Caco-2 (cell line): ENCODE measurements at regions not wholly inside any gene's neighbourhood (a gene's known extent, or its start where the extent isn't known, plus 50 kb on each side); places are given as distances from the start of the nearest gene placed in this dataset.

ENCODE experiments used
- BruUV-seq: library from RNA; stranded (reverse); fragments of 400-500 nt; replicated peaks from 2 replicates; lab custom pipeline; 2021; lab: Mats Ljungman, UMichigan
- CTCF ChIA-PET: fragments of 300-600 bp; sonication (Branson Sonifier 250); formaldehyde crosslinking; loops from one replicate; lab custom pipeline; 2022; ENCODE audit warnings: antibody characterized with exemption; lab: Charles Lee
- POLR2A ChIA-PET: fragments of 300-600 bp; sonication (Branson Sonifier 250); formaldehyde crosslinking; loops from one replicate; lab custom pipeline; 2022; ENCODE audit warnings: antibody characterized with exemption; lab: Charles Lee
- DNase-seq, 2 experiments: peaks; one replicate each; pipeline versions ENCODE4 v3.0.0 to v3.0.0-alpha.2; 2020 to 2022
- H3K27me3 ChIP-seq: replicated peaks from 2 replicates; pipeline ENCODE4 v1.6.0; 2011; ENCODE audit warnings: low read length; ENCODE audit not compliant: control insufficient read depth, insufficient read depth
- H3K36me3 ChIP-seq: 2 replicates; pipeline ENCODE4 v1.5.1; 2011; ENCODE audit warnings: low read length; ENCODE audit not compliant: control insufficient read depth, insufficient read depth
- H3K4me1 ChIP-seq: fragments of 250-450 bp; sonication (Bioruptor Pico); 2 replicates; pipeline ENCODE4 v1.5.1; 2020; ENCODE audit warnings: mild to moderate bottlenecking
- H3K4me3 ChIP-seq: 2 replicates; pipeline ENCODE4 v1.5.1; 2011; ENCODE audit warnings: low read depth, mild to moderate bottlenecking, control low read depth, low read length
- H3K9me3 ChIP-seq: fragments of 250-450 bp; sonication (Bioruptor Pico); 2 replicates; pipeline ENCODE4 v1.5.1; 2020; ENCODE audit warnings: mild to moderate bottlenecking, moderate library complexity
- H3K27ac Mint-ChIP-seq: one replicate; pipeline ENCODE4 v1.8.0; 2022; ENCODE audit warnings: mixed read lengths; ENCODE audit not compliant: unreplicated experiment
- H3K27me3 Mint-ChIP-seq: one replicate; pipeline ENCODE4 v1.8.0; 2022; ENCODE audit warnings: mixed read lengths; ENCODE audit not compliant: insufficient read depth, unreplicated experiment
- H3K36me3 Mint-ChIP-seq: one replicate; pipeline ENCODE4 v1.8.0; 2022; ENCODE audit warnings: mild to moderate bottlenecking, mixed read lengths; ENCODE audit not compliant: insufficient read depth, unreplicated experiment
- H3K4me1 Mint-ChIP-seq: one replicate; pipeline ENCODE4 v1.8.0; 2022; ENCODE audit warnings: low read depth, mixed read lengths; ENCODE audit not compliant: unreplicated experiment
- H3K4me3 Mint-ChIP-seq: one replicate; pipeline ENCODE4 v1.8.0; 2022; ENCODE audit warnings: mild to moderate bottlenecking, moderate library complexity, mixed read lengths; ENCODE audit not compliant: unreplicated experiment
- H3K9me3 Mint-ChIP-seq: one replicate; pipeline ENCODE4 v1.8.0; 2022; ENCODE audit warnings: mixed read lengths; ENCODE audit not compliant: unreplicated experiment
- intact Hi-C: fragments of 100-400 bp; cut with micrococcal nuclease; formaldehyde crosslinking; loops from one replicate; pipeline ENCODE4 v1.10.0; 2022; ENCODE audit not compliant: unreplicated experiment
- TF ChIP-seq, protein P1 (sequence below), 2 experiments: fragments of 200-600 bp in 1 of 2; IDR thresholded peaks; 1 replicate in 1 of 2; 2 replicates in 1 of 2; pipeline versions ENCODE4 v1.5.1 to v1.8.0; 2011 to 2022; ENCODE audit warnings: antibody characterized with exemption in 1 of 2, control low read depth in 1 of 2, inconsistent platforms in 1 of 2, low read depth in 1 of 2, low read length in 1 of 2, mild to moderate bottlenecking in 1 of 2, moderate library complexity in 1 of 2; ENCODE audit not compliant: insufficient read depth in 1 of 2, severe bottlenecking in 1 of 2, unreplicated experiment in 1 of 2

GRCh38 chr21:20802631-20803260 is 195.5 kb upstream of the NCAM2 start:
- Mint-ChIP-seq H3K9me3 (no peaks in the 10 kb centered on the region), H3K27me3 (no peaks in the 10 kb centered on the region), H3K4me1 (no peaks in the 10 kb centered on the region), H3K4me3 (no peak overlapping the region), H3K36me3 (no peaks in the 10 kb centered on the region), H3K27ac (no peak overlapping the region)
- Histone ChIP-seq H3K36me3 (no peaks in the 10 kb centered on the region), H3K9me3 (no peaks in the 10 kb centered on the region), H3K27me3 (no peaks in the 10 kb centered on the region), H3K4me1 (no peaks in the 10 kb centered on the region), H3K4me3 (no peak overlapping the region)
- ChIA-PET CTCF (no interaction called here), POLR2A (no interaction called here)
- no TSS peak for BruUV-seq
- TF ChIP-seq, protein P1, sequence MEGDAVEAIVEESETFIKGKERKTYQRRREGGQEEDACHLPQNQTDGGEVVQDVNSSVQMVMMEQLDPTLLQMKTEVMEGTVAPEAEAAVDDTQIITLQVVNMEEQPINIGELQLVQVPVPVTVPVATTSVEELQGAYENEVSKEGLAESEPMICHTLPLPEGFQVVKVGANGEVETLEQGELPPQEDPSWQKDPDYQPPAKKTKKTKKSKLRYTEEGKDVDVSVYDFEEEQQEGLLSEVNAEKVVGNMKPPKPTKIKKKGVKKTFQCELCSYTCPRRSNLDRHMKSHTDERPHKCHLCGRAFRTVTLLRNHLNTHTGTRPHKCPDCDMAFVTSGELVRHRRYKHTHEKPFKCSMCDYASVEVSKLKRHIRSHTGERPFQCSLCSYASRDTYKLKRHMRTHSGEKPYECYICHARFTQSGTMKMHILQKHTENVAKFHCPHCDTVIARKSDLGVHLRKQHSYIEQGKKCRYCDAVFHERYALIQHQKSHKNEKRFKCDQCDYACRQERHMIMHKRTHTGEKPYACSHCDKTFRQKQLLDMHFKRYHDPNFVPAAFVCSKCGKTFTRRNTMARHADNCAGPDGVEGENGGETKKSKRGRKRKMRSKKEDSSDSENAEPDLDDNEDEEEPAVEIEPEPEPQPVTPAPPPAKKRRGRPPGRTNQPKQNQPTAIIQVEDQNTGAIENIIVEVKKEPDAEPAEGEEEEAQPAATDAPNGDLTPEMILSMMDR (IDR thresholded peaks at IDR 0.05; ENCODE audit: insufficient read depth in 1 of 2, low read depth in 1 of 2, low read length in 1 of 2, severe bottlenecking in 1 of 2, unreplicated experiment in 1 of 2) = no peak
- intact Hi-C loops = no loop called here
- no peak for DNase-seq

DNA sequence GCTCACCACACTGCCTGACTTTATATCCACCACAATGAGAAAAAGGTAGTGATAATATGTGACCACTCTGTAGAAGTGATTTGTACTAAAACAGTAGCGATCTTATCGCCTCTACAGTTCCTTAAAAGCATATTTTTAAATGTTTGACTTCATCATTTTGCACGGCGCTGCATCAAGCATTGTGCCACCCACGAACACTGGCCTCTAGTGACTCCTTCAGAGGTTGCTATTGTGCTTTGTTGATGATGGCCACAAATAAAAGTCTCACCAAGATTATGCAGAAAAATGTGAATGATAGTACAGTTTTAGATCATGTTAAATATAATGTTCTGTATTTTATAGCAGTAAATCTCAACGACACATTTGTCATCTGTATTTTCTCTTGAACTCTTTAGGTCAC is 186.5 kb upstream of the NCAM2 start:
- BruUV-seq = no TSS peak
- Histone ChIP-seq H3K27me3 (no peaks in the 10 kb centered on the region), H3K9me3 (no peaks in the 10 kb centered on the region), H3K4me3 (no peak overlapping the region), H3K4me1 (no peaks in the 10 kb centered on the region), H3K36me3 (no peaks in the 10 kb centered on the region)
- CTCF ChIA-PET = no interaction called here
- no peaks in the 10 kb centered on the region for H3K4me1 Mint-ChIP-seq
- intact Hi-C loops = no loop called here
- POLR2A ChIA-PET = no interaction called here
- no peak for DNase-seq
- no peak overlapping the region for H3K27ac Mint-ChIP-seq
- H3K36me3 Mint-ChIP-seq = no peaks in the 10 kb centered on the region
- no peaks in the 10 kb centered on the region for H3K27me3 Mint-ChIP-seq
- H3K9me3 Mint-ChIP-seq = peaks cover 5% of the 10 kb centered on the region
- TF ChIP-seq, protein P1 (IDR thresholded peaks at IDR 0.05; ENCODE audit: insufficient read depth in 1 of 2, low read depth in 1 of 2, low read length in 1 of 2, severe bottlenecking in 1 of 2, unreplicated experiment in 1 of 2) = no peak
- H3K4me3 Mint-ChIP-seq = no peak overlapping the region

DNA sequence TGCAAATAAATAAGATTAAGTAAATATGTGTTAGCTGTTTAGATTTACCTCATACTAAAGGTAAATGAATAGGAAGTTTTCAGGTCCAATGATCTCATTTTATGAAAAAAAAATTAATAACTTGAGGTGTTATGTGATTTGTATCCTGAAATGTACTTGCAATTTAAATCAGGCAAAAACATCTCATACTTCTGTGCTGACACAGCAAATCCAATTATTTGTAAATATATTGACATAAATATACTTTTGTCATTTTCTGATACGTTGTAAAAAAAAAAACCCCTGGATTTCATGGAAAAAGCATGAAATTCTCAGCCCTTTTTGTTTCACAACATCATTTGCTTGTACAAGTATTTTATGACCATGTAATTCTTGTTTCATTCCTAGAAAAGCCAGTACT is 184.1 kb upstream of the NCAM2 start:
- TF ChIP-seq, protein P1 (IDR thresholded peaks at IDR 0.05; ENCODE audit: insufficient read depth in 1 of 2, low read depth in 1 of 2, low read length in 1 of 2, severe bottlenecking in 1 of 2, unreplicated experiment in 1 of 2) = no peak
- H3K9me3 ChIP-seq = no peaks in the 10 kb centered on the region
- H3K36me3 ChIP-seq = no peaks in the 10 kb centered on the region
- no peaks in the 10 kb centered on the region for H3K27me3 Mint-ChIP-seq
- no peak overlapping the region for H3K27ac Mint-ChIP-seq
- no peak overlapping the region for H3K4me3 Mint-ChIP-seq
- POLR2A ChIA-PET = no interaction called here
- H3K4me3 ChIP-seq = no peak overlapping the region
- H3K4me1 ChIP-seq = no peaks in the 10 kb centered on the region
- intact Hi-C loops = no loop called here
- no peaks in the 10 kb centered on the region for H3K36me3 Mint-ChIP-seq
- no TSS peak for BruUV-seq
- CTCF ChIA-PET = no interaction called here
- H3K27me3 ChIP-seq = no peaks in the 10 kb centered on the region
- no peaks in the 10 kb centered on the region for H3K4me1 Mint-ChIP-seq
- H3K9me3 Mint-ChIP-seq = peaks cover 5% of the 10 kb centered on the region
- no peak for DNase-seq
